Vagina (tissue), 2 donors: ENCODE measurements at regions not wholly inside any gene's neighbourhood (a gene's known extent, or its start where the extent isn't known, plus 50 kb on each side); places are given as distances from the start of the nearest gene placed in this dataset.

Source experiments
- DNase-seq, 2 donors: peaks; one replicate each; pipeline ENCODE4 v3.0.0-alpha.2; 2017; ENCODE audit errors: extremely low spot score in 2 of 2
- H3K27ac ChIP-seq: fragments of 200-600 bp; sonication (generic); one replicate; pipeline ENCODE4 v1.5.1; 2019
- H3K27me3 ChIP-seq: fragments of 200-600 bp; sonication (generic); one replicate; pipeline ENCODE4 v1.5.1; 2019
- H3K36me3 ChIP-seq, 2 donors: fragments of 200-600 bp; sonication (generic); one replicate each; pipeline ENCODE4 v1.5.1; 2017 to 2019
- H3K4me1 ChIP-seq: fragments of 200-600 bp; sonication (generic); one replicate; pipeline ENCODE4 v1.5.1; 2019
- H3K4me3 ChIP-seq, 2 donors: fragments of 200-600 bp; sonication (generic); 1 replicate in 1 of 2; 2 replicates in 1 of 2; pipeline ENCODE4 v1.5.1; 2016 to 2019
- H3K9me3 ChIP-seq: fragments of 200-600 bp; sonication (generic); one replicate; pipeline ENCODE4 v1.5.1; 2019
- POLR2A ChIP-seq, 2 donors: fragments of 450-650 bp; IDR thresholded peaks; one replicate each; pipeline ENCODE4 v1.6.1; 2017; ENCODE audit warnings: antibody characterized with exemption in 2 of 2, mild to moderate bottlenecking in 2 of 2, moderate library complexity in 2 of 2
- POLR2AphosphoS5 ChIP-seq, 2 donors: sonication (generic); formaldehyde crosslinking; IDR thresholded peaks; one replicate each; pipeline ENCODE4 v1.9.0; 2017; ENCODE audit warnings: antibody characterized with exemption in 2 of 2, mild to moderate bottlenecking in 2 of 2, low read depth in 1 of 2; ENCODE audit not compliant: insufficient read depth in 1 of 2
- intact Hi-C: fragments of 100-400 bp; cut with DNase I; formaldehyde crosslinking; loops from one replicate; pipeline ENCODE4 v1.15.1; 2023
- TF ChIP-seq, protein P1 (sequence below), 3 experiments: fragments of 450-650 bp in 2 of 3; fragments of 200-600 bp in 1 of 3; sonication (generic) in 1 of 3; IDR thresholded peaks; one replicate each; pipeline ENCODE4 v1.5.1; 2017 to 2019; ENCODE audit warnings: antibody characterized with exemption in 3 of 3, mild to moderate bottlenecking in 2 of 3, moderate library complexity in 2 of 3

DNA sequence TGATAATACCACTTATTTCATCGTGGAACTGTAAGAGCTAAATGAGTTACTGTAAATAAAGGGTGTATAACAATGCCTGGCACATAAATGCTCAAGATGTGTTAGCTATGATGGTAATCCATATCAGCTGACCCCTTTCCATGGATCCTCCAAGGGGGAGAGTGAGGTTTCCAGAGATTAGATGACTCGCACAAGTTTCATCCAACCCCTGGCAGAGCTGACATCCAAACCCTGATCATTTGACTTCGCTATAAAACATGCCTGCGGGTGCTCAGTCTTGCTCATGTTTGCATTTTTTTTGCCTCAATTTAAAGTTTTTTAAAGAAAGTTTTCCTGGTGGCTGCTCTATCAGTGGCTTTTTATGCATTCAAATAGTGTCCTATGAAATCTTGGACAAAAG is 145.7 kb upstream of the SMIM23 start:
- intact Hi-C loops: loop anchor here (10.0 kb wide), 1 partner anchor 155 kb away; no protein-coding TSS in a partner anchor
- no peaks in the 10 kb centered on the region for H3K27me3 ChIP-seq
- no peak for TF ChIP-seq POLR2AphosphoS5 (IDR thresholded peaks at IDR 0.05; ENCODE audit: insufficient read depth in 1 of 2, low read depth in 1 of 2)
- TF ChIP-seq POLR2A (IDR thresholded peaks at IDR 0.05): no peak
- TF ChIP-seq, protein P1, sequence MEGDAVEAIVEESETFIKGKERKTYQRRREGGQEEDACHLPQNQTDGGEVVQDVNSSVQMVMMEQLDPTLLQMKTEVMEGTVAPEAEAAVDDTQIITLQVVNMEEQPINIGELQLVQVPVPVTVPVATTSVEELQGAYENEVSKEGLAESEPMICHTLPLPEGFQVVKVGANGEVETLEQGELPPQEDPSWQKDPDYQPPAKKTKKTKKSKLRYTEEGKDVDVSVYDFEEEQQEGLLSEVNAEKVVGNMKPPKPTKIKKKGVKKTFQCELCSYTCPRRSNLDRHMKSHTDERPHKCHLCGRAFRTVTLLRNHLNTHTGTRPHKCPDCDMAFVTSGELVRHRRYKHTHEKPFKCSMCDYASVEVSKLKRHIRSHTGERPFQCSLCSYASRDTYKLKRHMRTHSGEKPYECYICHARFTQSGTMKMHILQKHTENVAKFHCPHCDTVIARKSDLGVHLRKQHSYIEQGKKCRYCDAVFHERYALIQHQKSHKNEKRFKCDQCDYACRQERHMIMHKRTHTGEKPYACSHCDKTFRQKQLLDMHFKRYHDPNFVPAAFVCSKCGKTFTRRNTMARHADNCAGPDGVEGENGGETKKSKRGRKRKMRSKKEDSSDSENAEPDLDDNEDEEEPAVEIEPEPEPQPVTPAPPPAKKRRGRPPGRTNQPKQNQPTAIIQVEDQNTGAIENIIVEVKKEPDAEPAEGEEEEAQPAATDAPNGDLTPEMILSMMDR (IDR thresholded peaks at IDR 0.05): no peak

DNA sequence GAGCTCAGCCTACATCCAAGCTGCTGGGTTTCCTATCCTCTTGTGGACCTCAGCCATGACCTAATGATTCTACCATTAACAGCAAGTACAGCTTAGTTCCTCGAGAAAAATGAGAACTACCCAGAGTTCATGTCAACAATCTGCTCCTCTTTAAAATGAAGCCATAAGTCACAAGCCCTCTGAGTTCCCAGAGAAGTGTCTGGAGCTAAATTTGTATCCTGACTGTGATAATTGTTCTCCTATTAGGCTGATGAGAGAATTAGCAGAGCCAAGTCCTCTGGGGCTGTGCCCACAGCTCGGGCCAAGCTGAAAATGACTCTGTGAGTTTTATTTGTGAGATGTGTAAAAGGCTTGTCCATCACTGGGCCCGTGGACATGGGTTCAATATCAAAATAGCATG is 145.1 kb upstream of the SMIM23 start:
- TF ChIP-seq POLR2A (IDR thresholded peaks at IDR 0.05): no peak
- TF ChIP-seq, protein P1 (IDR thresholded peaks at IDR 0.05): no peak
- Histone ChIP-seq H3K27ac (no peak overlapping the region), H3K9me3 (no peaks in the 10 kb centered on the region), H3K4me1 (no peaks in the 10 kb centered on the region), H3K4me3 (no peak overlapping the region), H3K27me3 (no peaks in the 10 kb centered on the region), H3K36me3 (no peaks in the 10 kb centered on the region)
- DNase-seq: no peak
- intact Hi-C loops: no loop called here

More for the DNA sequence above, 145.7 kb upstream of the SMIM23 start:
- Histone ChIP-seq H3K4me1 (no peaks in the 10 kb centered on the region), H3K36me3 (no peaks in the 10 kb centered on the region), H3K9me3 (no peaks in the 10 kb centered on the region), H3K27ac (no peak overlapping the region), H3K4me3 (no peak overlapping the region)
- no peak for DNase-seq

DNA sequence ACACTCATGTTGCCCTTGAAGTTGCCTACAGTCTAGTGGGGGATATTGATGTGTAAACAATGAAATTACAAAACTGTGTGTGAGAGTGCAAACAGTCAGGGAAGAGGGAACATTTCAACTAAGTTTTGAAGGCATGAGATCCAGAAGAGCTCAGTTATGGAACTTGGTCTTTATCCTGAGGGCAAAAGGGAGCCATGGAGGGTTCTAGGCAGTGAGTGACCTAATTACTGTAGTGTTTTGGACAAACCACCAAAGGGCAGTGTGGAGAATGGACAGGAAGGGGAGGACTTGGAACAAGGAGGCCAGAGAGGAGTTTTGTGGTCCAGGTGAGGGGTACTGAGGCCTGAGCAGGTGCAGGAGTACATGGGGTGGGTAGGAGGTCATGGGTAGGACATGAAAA is 143.7 kb upstream of the SMIM23 start:
- no peak for DNase-seq

DNA sequence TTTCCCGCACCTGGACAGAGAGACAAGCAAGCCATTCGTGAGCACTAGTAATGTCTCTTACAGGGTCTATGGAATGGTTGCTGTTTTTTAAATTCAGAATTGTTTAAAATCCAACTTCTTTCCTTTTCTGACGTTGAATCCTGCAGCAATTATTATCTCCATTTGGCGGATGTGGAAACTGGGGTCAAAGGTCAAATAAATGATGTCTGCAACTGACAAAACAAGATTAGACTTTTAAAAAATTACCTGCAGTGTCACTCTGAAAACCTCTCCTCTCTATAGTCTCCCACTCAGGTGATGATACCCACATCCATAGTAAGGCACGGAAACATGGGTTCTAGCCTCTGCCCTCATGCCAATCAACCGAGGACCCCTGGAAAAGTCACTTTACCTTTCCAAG is 142.7 kb upstream of the SMIM23 start:
- Histone ChIP-seq H3K36me3 (no peaks in the 10 kb centered on the region), H3K4me1 (no peaks in the 10 kb centered on the region), H3K9me3 (no peaks in the 10 kb centered on the region), H3K27me3 (no peaks in the 10 kb centered on the region), H3K4me3 (no peak overlapping the region), H3K27ac (no peak overlapping the region)
- TF ChIP-seq POLR2A (IDR thresholded peaks at IDR 0.05): no peak
- no peak for TF ChIP-seq POLR2AphosphoS5 (IDR thresholded peaks at IDR 0.05; ENCODE audit: insufficient read depth in 1 of 2, low read depth in 1 of 2)
- TF ChIP-seq, protein P1 (IDR thresholded peaks at IDR 0.05): no peak
- no peak for DNase-seq
- intact Hi-C loops: no loop called here

More for the DNA sequence above, 143.7 kb upstream of the SMIM23 start:
- Histone ChIP-seq H3K27ac (no peak overlapping the region), H3K4me1 (no peaks in the 10 kb centered on the region), H3K9me3 (no peaks in the 10 kb centered on the region), H3K4me3 (no peak overlapping the region), H3K36me3 (no peaks in the 10 kb centered on the region), H3K27me3 (no peaks in the 10 kb centered on the region)
- intact Hi-C loops: no loop called here
- TF ChIP-seq POLR2A (IDR thresholded peaks at IDR 0.05): no peak
- TF ChIP-seq, protein P1 (IDR thresholded peaks at IDR 0.05): no peak
- TF ChIP-seq POLR2AphosphoS5 (IDR thresholded peaks at IDR 0.05; ENCODE audit: insufficient read depth in 1 of 2, low read depth in 1 of 2): no peak

DNA sequence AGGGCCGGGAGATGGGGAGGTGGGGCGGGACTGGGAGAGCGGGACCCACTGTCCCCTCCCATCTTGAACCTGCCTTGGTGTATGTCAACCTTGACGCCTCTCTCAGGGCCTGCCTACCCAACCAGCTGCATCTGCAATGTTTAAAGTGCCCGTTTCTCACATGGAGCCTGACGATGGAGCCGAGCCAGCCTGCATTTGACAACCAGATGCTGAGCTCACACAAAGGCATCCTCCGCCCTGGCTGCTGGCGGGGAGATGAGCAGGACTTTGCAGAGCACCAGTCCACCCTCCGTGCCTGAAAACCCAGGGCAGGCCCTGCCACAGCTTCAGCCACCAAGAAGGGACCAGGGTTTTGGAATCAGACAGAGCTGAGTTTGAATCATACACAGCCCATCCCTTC is 141.1 kb upstream of the SMIM23 start:
- intact Hi-C loops: no loop called here
- Histone ChIP-seq H3K4me3 (no peak overlapping the region), H3K36me3 (no peaks in the 10 kb centered on the region), H3K4me1 (no peaks in the 10 kb centered on the region), H3K27ac (no peak overlapping the region), H3K9me3 (no peaks in the 10 kb centered on the region), H3K27me3 (no peaks in the 10 kb centered on the region)
- DNase-seq: no peak
- TF ChIP-seq POLR2AphosphoS5 (IDR thresholded peaks at IDR 0.05; ENCODE audit: insufficient read depth in 1 of 2, low read depth in 1 of 2): no peak
- no peak for TF ChIP-seq POLR2A (IDR thresholded peaks at IDR 0.05)
- TF ChIP-seq, protein P1 (IDR thresholded peaks at IDR 0.05): no peak
